AG04450 (cell line): ENCODE measurements at regions not wholly inside any gene's neighbourhood (a gene's known extent, or its start where the extent isn't known, plus 50 kb on each side); places are given as distances from the start of the nearest gene placed in this dataset.

ENCODE experiments used
- CTCF ChIA-PET: fragments of 300-600, 350-600 bp; formaldehyde crosslinking; extraction: SDS; loops from one replicate; lab custom pipeline; 2022; ENCODE audit warnings: antibody characterized with exemption, inconsistent platforms; lab: Charles Lee
- POLR2A ChIA-PET: fragments of 350-600 bp; formaldehyde crosslinking; extraction: SDS; loops from one replicate; lab custom pipeline; 2021; ENCODE audit warnings: antibody characterized with exemption, inconsistent platforms; lab: Yijun Ruan, JAX
- DNase-seq: peaks from one replicate; pipeline ENCODE4 v3.0.0-alpha.2; 2011; ENCODE audit warnings: low read depth, low spot score
- H3K27ac ChIP-seq: one replicate; pipeline ENCODE4 v1.5.1; 2012; ENCODE audit warnings: low read depth, low read length, control low read depth
- H3K27me3 ChIP-seq: one replicate; pipeline ENCODE4 v1.6.0; 2012; ENCODE audit warnings: low read length; ENCODE audit not compliant: control insufficient read depth, insufficient read depth
- H3K4me3 ChIP-seq: 2 replicates; pipeline ENCODE4 v1.5.1; 2011; ENCODE audit warnings: mild to moderate bottlenecking, low read depth, low read length, control low read depth
- H3K9me3 ChIP-seq: 2 replicates; pipeline ENCODE4 v1.5.1; 2012; ENCODE audit warnings: low read length; ENCODE audit not compliant: control insufficient read depth, insufficient read depth
- TF ChIP-seq, protein P1 (sequence below): IDR thresholded peaks from 2 replicates; pipeline ENCODE4 v1.5.1; 2011; ENCODE audit warnings: low read depth, low read length, control low read depth, inconsistent platforms

GRCh38 chr6:154570505-154570904 lies 60.0 kb upstream of the CNKSR3 start:
- ChIA-PET POLR2A (no interaction called here), CTCF (no interaction called here)
- no peak overlapping the region for H3K27ac ChIP-seq
- no peak overlapping the region for H3K4me3 ChIP-seq
- no peak for DNase-seq
- peaks cover 4% of the 10 kb centered on the region for H3K27me3 ChIP-seq
- TF ChIP-seq, protein P1, sequence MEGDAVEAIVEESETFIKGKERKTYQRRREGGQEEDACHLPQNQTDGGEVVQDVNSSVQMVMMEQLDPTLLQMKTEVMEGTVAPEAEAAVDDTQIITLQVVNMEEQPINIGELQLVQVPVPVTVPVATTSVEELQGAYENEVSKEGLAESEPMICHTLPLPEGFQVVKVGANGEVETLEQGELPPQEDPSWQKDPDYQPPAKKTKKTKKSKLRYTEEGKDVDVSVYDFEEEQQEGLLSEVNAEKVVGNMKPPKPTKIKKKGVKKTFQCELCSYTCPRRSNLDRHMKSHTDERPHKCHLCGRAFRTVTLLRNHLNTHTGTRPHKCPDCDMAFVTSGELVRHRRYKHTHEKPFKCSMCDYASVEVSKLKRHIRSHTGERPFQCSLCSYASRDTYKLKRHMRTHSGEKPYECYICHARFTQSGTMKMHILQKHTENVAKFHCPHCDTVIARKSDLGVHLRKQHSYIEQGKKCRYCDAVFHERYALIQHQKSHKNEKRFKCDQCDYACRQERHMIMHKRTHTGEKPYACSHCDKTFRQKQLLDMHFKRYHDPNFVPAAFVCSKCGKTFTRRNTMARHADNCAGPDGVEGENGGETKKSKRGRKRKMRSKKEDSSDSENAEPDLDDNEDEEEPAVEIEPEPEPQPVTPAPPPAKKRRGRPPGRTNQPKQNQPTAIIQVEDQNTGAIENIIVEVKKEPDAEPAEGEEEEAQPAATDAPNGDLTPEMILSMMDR = no peak
- H3K9me3 ChIP-seq = no peaks in the 10 kb centered on the region

GRCh38 chr6:154572556-154572955 lies 62.1 kb upstream of the CNKSR3 start:
- TF ChIP-seq, protein P1 = no peak
- Histone ChIP-seq H3K4me3 (no peak overlapping the region), H3K27ac (no peak overlapping the region), H3K9me3 (no peaks in the 10 kb centered on the region), H3K27me3 (peaks cover 4% of the 10 kb centered on the region)
- ChIA-PET CTCF (interaction anchor here (0.7 to 1.0 kb wide), 2 partner anchors 9 to 14 kb away, joined by 3 to 4 read pairs; no protein-coding TSS in a partner anchor), POLR2A (no interaction called here)
- no peak for DNase-seq

- TF ChIP-seq, protein P1 = no peak
- POLR2A ChIA-PET = no interaction called here
- no peak overlapping the region for H3K4me3 ChIP-seq
- CTCF ChIA-PET = no interaction called here
- no peak overlapping the region for H3K27ac ChIP-seq
- DNase-seq = no peak
- H3K9me3 ChIP-seq = no peaks in the 10 kb centered on the region
- H3K27me3 ChIP-seq = peaks cover 2% of the 10 kb centered on the region
Measured at GRCh38 chr6:154578004-154578559, 67.6 kb upstream of the CNKSR3 start.

GRCh38 chr6:154579046-154579445 lies 68.6 kb upstream of the CNKSR3 start:
- TF ChIP-seq, protein P1 = no peak
- Histone ChIP-seq H3K27me3 (peaks cover 2% of the 10 kb centered on the region), H3K9me3 (no peaks in the 10 kb centered on the region), H3K27ac (no peak overlapping the region), H3K4me3 (no peak overlapping the region)
- DNase-seq = no peak
- ChIA-PET POLR2A (no interaction called here), CTCF (no interaction called here)

DNA sequence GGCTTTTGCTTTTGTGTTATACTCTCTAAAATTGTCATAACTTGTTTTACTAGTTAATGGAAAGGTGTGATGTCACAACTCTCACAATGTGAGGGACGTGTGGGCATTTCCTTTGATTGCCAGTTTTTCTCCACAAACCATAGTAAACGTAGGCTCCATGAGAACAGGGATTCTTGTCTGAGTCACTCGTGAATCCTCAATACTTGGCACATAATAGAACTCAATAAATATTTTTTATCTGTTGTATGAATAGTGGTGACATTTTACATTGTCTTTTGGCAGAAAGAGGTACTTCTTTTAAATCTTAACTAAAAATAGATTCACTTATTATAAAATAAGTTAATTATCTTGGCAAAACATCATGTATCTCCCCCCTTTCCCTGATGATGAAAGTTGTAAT lies 69.0 kb upstream of the CNKSR3 start:
- peaks cover 2% of the 10 kb centered on the region for H3K27me3 ChIP-seq
- TF ChIP-seq, protein P1 = no peak
- H3K27ac ChIP-seq = no peak overlapping the region
- H3K9me3 ChIP-seq = no peaks in the 10 kb centered on the region
- ChIA-PET CTCF (no interaction called here), POLR2A (no interaction called here)
- no peak for DNase-seq
- H3K4me3 ChIP-seq = no peak overlapping the region
